Fibroblast of lung (primary cell): ENCODE measurements at regions not wholly inside any gene's neighbourhood (a gene's known extent, or its start where the extent isn't known, plus 50 kb on each side); places are given as distances from the start of the nearest gene placed in this dataset.

Experiments used
- EZH2 ChIP-seq: IDR thresholded peaks from 2 replicates; pipeline ENCODE4 v1.5.1; 2012; ENCODE audit warnings: low read length, control low read depth, mild to moderate bottlenecking; ENCODE audit errors: missing control alignments
- TF ChIP-seq, protein P1 (sequence below), 2 donors: IDR thresholded peaks in 1 of 2; conservative IDR thresholded peaks in 1 of 2; 1 replicate in 1 of 2; 2 replicates in 1 of 2; pipeline ENCODE4 v1.5.1; 2011 to 2012; ENCODE audit warnings: low read length in 2 of 2, control low read depth in 1 of 2, inconsistent platforms in 1 of 2, low read depth in 1 of 2, mild to moderate bottlenecking in 1 of 2

DNA sequence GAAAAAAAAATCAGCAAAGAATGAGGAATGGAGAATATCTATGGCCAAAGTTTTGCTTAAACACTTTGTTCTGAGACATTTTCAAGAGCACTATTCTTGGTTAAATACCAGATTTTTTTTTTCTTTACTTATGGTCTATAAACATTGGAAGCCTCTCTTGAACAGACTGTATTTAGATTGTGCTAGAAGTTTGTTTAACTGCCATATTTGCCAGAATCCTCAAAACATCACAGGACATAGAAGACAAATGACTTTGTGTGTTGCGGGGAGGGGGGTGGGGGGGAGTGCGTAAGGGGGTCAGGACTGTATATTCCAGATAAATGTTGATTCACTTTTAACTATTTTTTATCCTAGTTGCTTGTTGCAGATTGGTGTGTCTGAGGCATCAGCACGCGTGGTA, 262.0 kb downstream of the MEIS1 start:
- TF ChIP-seq, protein P1, sequence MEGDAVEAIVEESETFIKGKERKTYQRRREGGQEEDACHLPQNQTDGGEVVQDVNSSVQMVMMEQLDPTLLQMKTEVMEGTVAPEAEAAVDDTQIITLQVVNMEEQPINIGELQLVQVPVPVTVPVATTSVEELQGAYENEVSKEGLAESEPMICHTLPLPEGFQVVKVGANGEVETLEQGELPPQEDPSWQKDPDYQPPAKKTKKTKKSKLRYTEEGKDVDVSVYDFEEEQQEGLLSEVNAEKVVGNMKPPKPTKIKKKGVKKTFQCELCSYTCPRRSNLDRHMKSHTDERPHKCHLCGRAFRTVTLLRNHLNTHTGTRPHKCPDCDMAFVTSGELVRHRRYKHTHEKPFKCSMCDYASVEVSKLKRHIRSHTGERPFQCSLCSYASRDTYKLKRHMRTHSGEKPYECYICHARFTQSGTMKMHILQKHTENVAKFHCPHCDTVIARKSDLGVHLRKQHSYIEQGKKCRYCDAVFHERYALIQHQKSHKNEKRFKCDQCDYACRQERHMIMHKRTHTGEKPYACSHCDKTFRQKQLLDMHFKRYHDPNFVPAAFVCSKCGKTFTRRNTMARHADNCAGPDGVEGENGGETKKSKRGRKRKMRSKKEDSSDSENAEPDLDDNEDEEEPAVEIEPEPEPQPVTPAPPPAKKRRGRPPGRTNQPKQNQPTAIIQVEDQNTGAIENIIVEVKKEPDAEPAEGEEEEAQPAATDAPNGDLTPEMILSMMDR (conservative IDR thresholded peaks at IDR 0.05 in 1 of 2, IDR thresholded peaks at IDR 0.05 in 1 of 2; ENCODE audit: low read depth in 1 of 2, low read length in 2 of 2) = no peak
- TF ChIP-seq EZH2 = no peak
